ENCODE measurements at regions not wholly inside any gene's neighbourhood (a gene's known extent, or its start where the extent isn't known, plus 50 kb on each side); places are given as distances from the start of the nearest gene placed in this dataset.

DNA sequence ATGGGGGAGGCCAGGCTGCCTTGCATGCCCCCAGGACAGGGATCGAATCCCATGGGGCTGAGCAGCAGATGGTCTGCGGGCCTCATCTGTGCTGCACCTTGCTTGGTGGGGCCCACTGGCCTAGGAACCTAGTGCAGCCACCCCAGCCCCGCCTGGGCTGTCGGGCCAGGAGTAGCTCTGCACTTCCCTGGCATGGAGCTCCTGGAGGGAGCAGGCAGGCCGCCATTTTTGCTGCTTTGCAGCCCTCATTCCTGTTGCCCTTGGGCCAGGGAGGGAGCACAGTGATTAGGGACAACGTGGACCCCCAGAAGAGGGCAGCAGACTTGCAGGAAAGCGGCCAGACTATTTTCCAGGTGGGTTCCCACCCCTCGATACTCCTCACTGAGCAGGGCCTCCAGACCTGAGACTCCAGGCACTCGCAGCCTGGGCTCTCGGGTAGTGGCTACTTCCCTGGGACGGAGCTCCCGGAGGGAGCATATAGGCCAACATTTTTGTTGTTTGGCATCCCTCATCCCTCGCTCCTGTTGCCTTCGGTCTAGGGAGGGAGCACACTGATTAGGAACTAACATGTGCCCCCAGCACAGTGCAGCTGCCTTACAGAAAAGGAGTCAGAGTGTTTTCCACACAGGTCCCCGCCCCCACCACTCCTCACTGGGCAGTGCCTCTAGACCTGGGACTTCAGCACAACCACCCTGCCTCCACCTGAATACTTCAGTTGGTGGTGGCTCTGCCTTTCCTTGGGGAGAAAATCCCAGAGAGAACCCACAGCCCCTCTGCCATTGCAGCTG, 99.5 kb downstream of the MAIP1 start:
- no peak for DNase-seq (ENCODE audit: low spot score)

DNA sequence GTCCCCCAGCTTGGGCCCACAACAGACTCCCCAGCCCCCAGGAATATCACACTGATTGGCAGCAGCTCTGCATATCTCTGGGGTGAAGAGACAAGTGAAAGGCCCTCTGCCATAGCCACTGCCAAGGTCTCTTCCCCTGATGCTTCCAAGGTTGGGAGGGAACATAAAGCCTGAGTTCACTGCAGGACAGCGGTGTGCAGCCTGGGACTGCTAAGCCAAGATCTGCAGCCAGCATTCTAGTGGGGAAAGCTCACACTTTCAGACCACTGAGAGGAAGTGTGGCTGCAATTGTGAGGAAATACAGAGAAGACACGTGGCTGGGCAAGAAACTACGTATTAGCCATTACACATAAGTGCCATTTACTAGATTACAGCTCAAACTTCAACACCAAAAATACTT, 100.7 kb downstream of the MAIP1 start:
- DNase-seq (ENCODE audit: low spot score) = no peak

DNA sequence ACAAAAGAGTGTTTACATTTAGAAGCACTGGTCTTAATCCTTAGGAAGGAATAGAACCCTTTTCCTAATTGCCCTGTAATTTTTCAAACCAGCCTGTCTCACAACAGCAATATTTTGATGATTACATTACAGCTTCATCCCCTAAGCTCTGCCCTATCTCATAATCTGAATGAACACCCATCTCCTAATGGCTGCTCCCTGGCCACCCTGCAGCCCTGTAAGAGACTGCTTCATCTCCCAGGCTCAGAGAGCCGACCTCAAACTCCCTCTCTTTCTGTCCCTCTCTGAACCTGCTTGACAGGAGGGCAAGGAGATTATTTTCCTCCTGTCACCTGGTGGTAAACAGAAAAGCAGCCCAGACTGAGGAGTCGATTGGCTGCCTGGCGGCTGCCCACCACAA, 107.8 kb downstream of the MAIP1 start:
- no peak for DNase-seq (ENCODE audit: low spot score)

DNA sequence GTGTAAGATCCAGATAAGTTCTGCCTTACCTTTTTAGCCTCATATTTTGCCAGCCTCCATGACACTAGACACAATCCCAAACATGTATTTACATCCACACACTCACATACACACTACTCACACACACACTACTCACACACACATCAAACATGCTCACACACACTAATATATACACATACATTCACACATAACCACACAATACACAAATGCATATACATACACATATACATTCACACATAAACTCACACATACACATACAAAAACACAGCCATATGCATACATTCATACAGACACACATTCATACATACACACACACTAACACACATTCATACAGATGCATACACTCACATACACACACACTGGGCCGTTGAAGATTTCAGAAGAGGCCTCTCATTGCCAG, 109.5 kb downstream of the MAIP1 start:
- DNase-seq (ENCODE audit: low spot score) = no peak

DNA sequence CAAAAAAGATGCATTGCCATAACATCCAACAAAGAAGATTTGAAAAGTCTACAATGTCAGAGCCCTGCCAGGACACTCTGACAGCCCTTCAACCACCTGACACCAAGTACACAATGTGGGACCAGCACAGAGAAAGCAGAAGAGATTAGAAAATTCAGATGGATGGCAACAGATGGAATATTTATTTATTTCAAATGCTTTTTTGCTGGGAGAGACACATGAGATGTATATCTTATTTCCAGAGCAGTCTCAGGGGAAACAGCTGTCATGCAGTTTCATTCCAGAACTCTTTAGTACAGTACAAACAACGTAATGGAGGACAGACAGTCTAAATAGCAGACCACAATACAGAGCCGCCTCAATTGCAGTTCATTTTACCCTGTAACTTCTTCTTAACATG, 110.1 kb downstream of the MAIP1 start:
- no peak for DNase-seq (ENCODE audit: low spot score)

DNA sequence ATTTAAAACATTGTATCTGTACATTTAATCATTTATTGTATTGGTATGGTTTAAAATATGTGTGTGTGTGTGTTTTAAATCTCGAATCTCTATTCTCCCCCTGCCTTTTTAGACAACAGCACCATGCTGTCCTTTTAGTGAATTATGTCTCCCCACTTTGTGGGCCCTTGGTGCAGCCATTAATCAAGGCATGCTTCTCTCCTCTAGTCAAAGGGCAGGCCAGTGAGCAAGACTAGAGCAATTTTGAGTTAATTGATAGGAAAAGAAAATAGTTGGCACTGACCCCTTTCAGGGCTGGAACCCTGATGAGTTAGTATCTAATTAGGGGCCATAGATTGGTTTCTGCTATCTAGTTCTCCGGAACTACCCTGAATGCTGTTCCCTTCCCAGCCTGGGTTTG, 111.0 kb downstream of the MAIP1 start:
- DNase-seq (ENCODE audit: low spot score) = no peak

DNA sequence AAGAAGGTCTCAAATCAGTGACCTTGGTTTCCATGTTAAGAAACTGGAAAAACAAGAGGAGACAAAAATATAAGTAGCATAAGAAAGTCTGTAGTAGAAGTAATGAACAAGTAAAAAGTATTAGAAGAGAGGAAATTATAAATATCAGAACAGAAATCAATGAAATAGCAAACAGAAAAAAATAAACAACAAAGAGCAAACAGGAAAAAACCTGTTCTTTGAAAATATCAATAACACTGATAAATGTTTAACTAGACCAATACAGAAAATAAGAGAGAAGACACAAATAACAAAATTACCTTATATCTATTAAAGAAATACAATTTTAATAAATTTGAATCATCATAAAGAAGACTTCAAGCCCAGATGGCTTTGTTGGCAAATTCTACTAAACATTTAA, 113.3 kb downstream of the MAIP1 start:
- no peak for DNase-seq (ENCODE audit: low spot score)

DNA sequence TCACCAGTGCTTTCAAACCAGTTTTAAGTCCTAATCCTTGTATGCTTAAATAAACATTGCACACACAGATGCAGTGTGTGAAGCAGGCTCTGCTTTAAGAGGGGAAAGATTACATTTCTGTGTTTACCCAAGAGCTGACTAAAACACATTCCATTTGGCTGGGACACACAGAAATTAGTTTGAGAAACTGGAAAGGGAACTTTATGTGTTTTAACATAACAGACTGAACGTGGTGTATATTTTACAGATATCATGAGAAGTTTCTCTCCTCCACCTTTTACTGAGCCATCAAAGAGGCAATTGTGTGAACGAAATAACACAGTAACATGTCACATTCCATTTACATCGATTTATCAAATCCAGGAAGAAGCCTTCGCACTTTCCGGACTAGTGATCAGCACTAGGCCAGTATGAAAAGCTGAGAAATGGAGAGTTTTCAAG, 121.8 kb downstream of the MAIP1 start:
- no peak for DNase-seq (ENCODE audit: low spot score)

DNA sequence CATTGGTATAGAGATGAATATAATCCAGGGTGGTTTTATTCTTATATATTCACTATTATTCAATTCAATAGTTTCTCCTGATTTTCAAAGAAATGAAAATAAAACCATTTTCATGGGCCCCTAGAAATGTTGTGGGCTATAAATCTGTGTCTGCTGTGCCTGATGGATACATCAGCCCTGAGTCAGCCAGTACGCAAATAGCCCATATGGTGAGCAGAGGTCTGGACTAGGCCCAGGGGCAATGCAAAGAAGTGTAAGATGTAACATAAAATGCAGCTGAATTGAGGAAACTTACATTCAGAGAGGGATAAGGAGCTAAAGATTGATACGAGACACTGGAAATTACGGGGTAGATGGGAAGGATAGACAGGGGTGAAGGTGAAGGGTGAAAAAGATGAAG, 122.5 kb downstream of the MAIP1 start:
- no peak for DNase-seq (ENCODE audit: low spot score)

DNA sequence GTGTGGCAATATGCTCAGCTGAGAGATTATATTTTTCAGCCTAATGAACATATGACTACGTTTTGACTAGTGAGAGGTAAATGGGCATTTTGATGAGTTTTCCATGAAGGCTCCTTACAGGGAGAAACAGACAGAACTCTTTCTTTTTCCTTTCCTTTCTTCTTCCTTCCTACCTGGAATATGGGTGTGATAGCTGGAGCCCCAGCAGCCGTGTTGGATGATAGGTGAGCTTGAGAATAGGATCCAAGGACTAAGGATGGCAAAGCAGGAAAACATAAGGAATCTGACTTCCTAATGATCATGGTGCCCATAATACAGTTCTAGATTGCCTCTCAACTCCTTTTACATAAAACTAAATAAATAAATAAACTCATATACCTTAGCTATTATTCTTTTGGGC, 124.0 kb downstream of the MAIP1 start:
- DNase-seq (ENCODE audit: low spot score) = no peak

DNA sequence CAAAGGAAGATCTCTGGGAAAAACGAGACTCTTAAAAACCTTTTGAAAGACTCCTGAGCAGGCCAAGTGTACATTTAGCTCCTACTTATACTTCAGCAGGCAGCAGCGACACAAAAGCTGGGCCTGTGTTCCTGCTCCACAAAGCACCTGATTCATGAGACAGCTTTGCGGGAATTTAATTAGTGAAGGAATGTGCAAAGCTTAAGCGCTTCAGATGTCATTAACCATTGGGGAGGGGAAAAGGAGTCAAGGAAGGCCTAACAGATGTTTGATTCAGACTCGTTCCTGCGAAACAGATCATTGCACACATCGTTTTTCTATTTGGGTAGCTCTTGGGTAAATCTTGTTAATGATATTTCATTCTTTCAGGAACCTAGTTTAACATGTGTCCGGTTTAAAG, 125.9 kb downstream of the MAIP1 start:
- no peak for DNase-seq (ENCODE audit: low spot score)

DNA sequence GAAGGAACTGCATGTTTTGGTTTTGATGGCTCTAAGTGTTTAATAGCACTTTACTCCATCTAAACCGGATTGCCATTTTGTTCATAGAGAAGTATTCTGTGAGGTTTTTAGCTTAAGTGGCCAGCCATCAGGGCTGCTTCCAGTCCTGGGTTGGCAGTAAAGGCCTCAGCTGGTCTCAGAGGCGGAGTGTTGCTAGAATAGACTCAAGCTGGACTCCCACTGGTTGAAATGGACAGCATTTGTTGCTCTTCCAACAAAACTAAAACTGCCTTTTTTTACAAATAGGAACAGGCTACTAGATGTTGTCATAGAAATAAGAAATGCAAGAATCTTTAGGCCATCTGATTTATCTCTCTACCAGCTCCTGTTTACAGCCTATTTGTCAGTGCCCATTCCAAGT, 126.4 kb downstream of the MAIP1 start:
- no peak for DNase-seq (ENCODE audit: low spot score)

DNA sequence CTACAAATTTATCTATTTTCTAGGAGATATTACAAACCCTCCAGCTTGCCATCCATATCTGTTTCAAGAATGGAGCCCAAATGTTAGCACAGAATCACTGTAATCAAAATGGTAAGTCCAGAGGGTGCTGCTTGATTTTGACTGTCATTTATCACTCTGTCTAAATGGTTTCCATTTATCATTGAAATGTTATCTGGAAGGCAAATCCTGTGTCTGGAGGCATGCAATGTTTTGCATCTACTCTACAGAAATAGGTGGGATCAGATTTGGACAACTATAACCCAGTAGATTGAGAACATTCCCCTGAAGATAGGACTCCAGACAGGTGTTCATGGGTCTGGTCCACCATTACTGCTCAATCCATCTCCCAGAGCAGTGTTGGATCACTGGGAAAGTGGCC, 128.7 kb downstream of the MAIP1 start:
- no peak for DNase-seq (ENCODE audit: low spot score)

DNA sequence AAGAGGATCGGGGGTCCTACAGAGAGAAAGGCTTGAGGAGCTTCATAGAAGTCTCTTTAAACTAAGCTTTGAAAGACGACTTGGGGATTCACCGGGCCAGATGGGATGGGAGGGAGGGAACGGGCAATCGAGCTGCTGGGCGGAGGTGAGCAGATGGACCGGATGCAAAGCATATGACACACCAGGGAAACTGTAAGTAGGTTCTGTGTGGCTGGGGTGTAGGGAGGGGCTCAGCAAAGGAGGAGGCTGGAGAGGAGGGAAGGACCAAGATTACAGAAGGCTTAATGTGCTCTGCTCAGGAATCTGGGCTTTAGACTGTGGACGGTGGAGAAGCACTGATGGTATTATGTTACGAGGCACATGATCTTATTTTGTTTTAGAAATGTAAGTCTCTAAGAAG, 131.5 kb downstream of the MAIP1 start:
- DNase-seq (ENCODE audit: low spot score) = no peak

DNA sequence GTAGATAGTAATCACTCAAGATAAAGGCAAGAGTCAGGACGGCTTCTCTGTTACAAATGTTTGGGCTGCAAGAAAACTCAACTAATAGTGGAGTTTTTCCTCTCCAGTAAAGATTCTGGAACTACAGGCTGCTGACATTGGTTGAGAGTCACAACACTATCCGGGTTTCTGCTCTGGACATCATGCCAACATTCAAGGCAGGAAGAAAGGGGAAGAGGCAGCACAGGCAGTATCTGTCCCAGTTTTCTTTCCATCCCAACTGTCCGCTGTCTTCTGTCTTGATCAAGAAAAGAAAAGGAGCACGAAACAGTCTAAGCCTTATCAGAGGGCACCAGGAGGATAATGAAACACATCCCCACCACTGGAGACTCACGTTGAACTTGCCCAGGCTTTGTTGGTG, 132.1 kb downstream of the MAIP1 start:
- no peak for DNase-seq (ENCODE audit: low spot score)

DNA sequence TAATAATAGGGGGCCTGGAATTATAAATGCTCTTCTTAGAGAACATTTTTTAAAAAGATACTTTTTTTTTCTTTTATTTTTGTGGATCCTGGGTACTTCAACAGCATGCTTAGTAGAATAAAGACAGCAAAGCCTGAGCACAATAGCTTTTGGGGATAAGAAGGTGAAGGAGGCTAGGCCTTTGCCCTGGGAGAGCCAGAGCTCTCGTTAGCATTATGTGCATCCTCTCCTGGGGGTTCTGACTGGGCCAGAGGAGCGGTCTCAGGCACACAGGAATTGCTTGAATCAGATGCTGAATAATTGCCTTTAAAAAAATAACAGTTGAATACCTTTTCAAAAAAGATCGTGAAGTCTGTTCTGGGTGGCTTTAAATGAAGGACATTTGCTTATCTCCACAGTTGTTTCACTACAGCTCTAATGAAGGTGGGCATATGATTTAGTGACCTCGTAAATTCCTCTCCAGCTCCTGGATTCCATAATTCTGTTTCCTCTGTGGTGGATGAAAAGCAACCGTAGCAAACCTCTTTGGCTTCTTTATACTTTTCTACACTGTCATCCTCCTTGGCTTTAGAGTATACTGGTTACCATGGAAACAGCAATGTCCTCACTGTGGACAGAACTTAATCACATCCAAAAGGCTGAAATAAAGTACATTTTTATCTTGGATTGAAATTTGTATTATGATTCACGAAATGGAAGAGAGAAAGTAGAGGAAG, 133.8 kb downstream of the MAIP1 start:
- DNase-seq (ENCODE audit: low spot score) = no peak

DNA sequence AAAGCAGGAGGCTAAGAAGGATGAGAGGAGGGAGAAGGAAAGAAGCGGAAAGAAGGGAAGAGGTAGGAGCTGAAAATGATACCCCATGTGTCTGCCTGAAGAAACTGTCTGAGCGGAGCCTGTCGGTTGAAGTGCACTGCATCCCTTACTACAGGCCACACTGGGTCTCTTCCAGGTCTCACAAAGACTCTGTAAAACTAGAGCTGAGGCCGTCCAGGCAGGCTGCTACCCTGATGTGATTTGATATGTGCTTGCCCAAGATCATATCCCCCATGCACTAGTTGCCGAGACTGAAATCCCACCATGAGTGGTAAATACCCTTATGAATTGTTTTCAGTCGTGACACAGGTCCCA, 134.4 kb downstream of the MAIP1 start:
- DNase-seq (ENCODE audit: low spot score) = no peak

DNA sequence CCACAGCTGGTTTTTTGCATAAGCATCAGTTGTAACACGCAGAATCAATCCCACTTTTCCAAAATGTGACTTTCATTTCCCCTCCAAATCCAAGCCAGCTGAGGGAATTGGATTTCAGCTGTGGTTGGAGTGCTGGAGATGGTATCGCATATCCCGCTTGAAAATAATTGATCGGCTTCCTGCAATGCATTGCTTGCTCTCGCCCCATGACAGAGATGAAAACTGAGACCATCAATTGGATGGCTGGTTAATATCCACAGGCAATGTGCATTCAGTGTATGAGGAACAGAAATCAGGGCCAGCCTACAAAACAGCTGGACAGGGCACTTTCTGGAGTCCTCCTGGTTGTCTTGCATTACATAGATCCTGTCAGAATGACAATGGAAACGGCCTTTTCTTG, 135.3 kb downstream of the MAIP1 start:
- DNase-seq (ENCODE audit: low spot score) = no peak

DNA sequence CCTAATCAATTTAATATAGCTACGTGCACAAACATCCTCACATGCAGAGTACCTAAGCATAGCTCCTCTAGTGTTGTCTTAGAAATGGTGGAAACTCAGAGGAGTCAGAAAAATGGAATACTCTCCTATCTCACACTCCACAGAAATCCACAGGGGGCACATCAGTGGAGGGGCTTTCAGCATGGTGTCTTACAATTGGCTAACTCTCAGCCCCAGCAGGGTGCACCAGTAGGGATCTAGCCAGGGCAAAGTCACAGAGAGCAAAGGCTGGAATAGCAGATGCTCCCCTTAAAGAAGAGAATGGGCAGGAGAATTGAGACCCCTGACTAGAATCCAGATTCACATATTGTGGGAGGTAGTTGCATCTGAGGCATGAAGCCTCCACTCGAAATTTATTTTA, 135.7 kb downstream of the MAIP1 start:
- no peak for DNase-seq (ENCODE audit: low spot score)

DNA sequence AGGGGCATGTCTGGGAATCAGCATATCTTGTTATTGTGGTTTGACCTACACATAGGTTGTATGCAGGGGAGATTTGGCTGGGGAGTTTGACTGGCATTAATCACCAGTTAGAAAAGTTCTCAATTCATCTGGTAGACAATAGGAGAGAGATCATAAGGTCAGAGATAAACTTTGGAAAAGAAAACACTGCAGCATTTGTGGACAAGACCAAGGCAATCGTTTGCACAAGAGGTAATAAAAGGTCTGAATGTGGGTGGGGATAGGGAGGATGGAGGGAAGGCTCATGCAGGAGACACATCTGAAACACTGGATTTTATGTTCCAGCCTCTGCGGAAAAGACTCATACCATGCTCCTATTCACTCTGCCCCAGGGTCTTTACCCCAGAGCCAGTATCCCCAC, 136.9 kb downstream of the MAIP1 start:
- DNase-seq (ENCODE audit: low spot score) = no peak

DNA sequence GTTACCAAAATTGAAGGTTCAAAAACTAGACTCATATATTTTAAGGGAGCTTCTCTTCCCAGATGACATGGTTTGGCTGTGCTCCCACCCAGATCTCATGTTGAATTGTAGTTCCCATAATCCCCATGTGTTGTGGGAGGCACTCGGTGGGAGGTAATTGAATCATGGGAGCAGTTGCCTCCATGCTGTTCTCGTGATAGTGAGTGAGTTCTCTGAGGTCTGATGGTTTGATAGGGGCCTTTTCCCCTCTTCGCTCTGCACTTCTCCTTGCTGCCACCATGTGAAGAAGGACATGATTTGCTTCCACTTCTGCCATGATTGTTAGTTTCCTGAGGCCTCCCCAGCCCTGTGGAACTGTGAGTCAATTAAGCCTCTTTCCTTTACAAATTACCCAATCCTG, 140.1 kb downstream of the MAIP1 start:
- DNase-seq (ENCODE audit: low spot score) = no peak

DNA sequence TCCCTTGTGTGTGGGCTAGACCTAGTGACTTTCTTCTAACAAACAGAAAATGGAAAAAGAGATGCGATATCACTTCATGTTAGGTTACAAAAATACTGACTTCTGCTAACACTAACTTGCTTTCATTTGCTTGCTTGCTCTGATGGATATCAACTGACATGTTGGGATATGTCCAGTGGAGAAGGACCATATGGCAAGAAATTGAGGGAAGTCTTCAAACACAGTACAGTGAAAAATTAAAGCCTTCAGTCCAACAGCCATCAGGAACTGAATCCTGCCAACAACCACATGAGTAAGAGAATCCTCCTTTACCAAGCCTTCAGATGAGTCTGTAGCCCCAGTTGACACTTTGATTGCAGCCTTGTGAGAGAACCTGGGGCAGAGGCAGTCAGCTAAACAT, 143.9 kb downstream of the MAIP1 start:
- DNase-seq (ENCODE audit: low spot score) = no peak

DNA sequence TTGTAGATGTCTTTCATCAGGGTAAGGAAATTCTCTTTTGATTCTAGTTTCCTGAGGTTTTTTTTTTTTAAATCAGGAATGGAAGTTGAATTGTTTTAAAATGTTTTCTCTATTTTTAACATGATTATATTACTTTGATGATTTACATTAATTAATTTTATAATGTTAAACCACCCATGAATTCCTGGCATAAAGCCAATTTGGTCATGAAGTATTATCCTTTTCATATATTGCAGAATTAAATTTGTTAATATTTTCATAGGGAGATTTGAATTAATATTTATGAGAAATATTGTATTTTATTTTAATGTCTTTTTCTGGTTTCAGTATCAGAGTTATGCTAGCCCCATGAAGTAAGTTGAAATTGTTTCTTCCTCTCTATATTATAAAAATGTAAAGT, 144.6 kb downstream of the MAIP1 start:
- DNase-seq (ENCODE audit: low spot score) = no peak

DNA sequence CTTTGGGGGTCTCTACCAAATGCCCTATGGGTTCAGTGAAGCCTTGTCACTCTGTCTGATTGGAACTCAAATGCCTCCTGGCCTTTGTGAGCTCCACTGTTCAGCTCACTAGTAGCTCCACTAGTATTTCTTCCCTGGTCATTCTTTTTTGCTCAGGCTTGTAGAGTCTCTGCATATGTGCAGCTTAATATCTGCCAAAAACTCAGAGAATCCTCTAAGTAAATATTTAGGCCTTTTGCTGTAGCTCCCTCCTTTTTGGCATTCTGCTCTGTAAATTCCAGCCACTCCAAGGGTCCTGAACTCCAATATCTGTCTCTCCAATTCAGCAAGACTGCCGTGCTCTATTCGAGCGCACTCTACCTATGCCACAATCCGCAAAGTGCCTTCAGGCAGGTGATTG, 146.5 kb downstream of the MAIP1 start:
- DNase-seq (ENCODE audit: low spot score) = no peak
